Non-pigmented ciliary epithelial cell (primary cell): ENCODE measurements at regions not wholly inside any gene's neighbourhood (a gene's known extent, or its start where the extent isn't known, plus 50 kb on each side); places are given as distances from the start of the nearest gene placed in this dataset.
"Not testable (repeated sequence)": the region's sequence is repeated elsewhere in the genome, so short reads cannot be mapped to it uniquely, and the experiment has no call there.

ENCODE experiments used
- DNase-seq: peaks from one replicate; pipeline ENCODE4 v3.0.0-alpha.2; 2010; ENCODE audit warnings: low read depth

- no peak for DNase-seq
Measured at GRCh38 chr11:86147004-86147403, 78.1 kb upstream of the PICALM start.

GRCh38 chr11:86145439-86146156 is 76.7 kb upstream of the PICALM start:
- no peak for DNase-seq

GRCh38 chr11:86144846-86145245 is 76.0 kb upstream of the PICALM start:
- DNase-seq: no peak

- not testable (repeated sequence) for DNase-seq
Measured at GRCh38 chr11:86144087-86144486, 75.2 kb upstream of the PICALM start.

- no peak for DNase-seq
Measured at GRCh38 chr11:86143087-86144030, 74.5 kb upstream of the PICALM start.

GRCh38 chr11:86142170-86142569 is 73.3 kb upstream of the PICALM start:
- no peak for DNase-seq

- DNase-seq: no peak
Measured at GRCh38 chr11:86141727-86142126, 72.8 kb upstream of the PICALM start.

GRCh38 chr11:86140334-86140990 is 71.6 kb upstream of the PICALM start:
- no peak for DNase-seq

- DNase-seq: no peak
Measured at GRCh38 chr11:86138958-86139357, 70.1 kb upstream of the PICALM start.

GRCh38 chr11:86136538-86136937 is 67.7 kb upstream of the PICALM start:
- DNase-seq: no peak

- DNase-seq: no peak
Measured at GRCh38 chr11:86135319-86135714, 66.4 kb upstream of the PICALM start.

GRCh38 chr11:86134580-86135318 is 65.9 kb upstream of the PICALM start:
- DNase-seq: no peak

- no peak for DNase-seq
Measured at GRCh38 chr11:86132667-86133249, 63.9 kb upstream of the PICALM start.

- no peak for DNase-seq
Measured at GRCh38 chr11:86129740-86130540, 61.1 kb upstream of the PICALM start.

- no peak for DNase-seq
Measured at GRCh38 chr11:86128914-86129313, 60.0 kb upstream of the PICALM start.

GRCh38 chr11:86126862-86127261 is 58.0 kb upstream of the PICALM start:
- DNase-seq: no peak

GRCh38 chr11:86124251-86125233 is 55.7 kb upstream of the PICALM start:
- DNase-seq: no peak

- no peak for DNase-seq
Measured at GRCh38 chr11:86122773-86123172, 53.9 kb upstream of the PICALM start.

- DNase-seq: no peak
Measured at GRCh38 chr11:86120807-86121206, 51.9 kb upstream of the PICALM start.

GRCh38 chr11:86119906-86120305 is 51.0 kb upstream of the PICALM start:
- no peak for DNase-seq
